WTC11 (cell line): ENCODE measurements at regions not wholly inside any gene's neighbourhood (a gene's known extent, or its start where the extent isn't known, plus 50 kb on each side); places are given as distances from the start of the nearest gene placed in this dataset.

Experiments used
- ATAC-seq: fragments of 200-7000 bp; cut with Tn5 transposase; 2 replicates; pipeline ENCODE4 v1.10.0; 2021; ENCODE audit warnings: mild to moderate bottlenecking, moderate library complexity
- CTCF ChIA-PET: fragments of 300-600 bp; sonication (Branson Sonifier 250); formaldehyde crosslinking; loops from one replicate; lab custom pipeline; 2021; ENCODE audit warnings: antibody characterized with exemption; lab: Charles Lee
- POLR2A ChIA-PET: fragments of 350-600 bp; sonication (Branson Sonifier 250); formaldehyde crosslinking; loops from one replicate; lab custom pipeline; 2021; ENCODE audit warnings: antibody characterized with exemption; lab: Charles Lee
- DNase-seq: peaks from one replicate; pipeline ENCODE4 v3.0.0; 2021; ENCODE audit warnings: low spot score
- H3K27ac Mint-ChIP-seq: 2 replicates; pipeline ENCODE4 v1.8.0; 2021; ENCODE audit warnings: mixed read lengths
- H3K27me3 Mint-ChIP-seq: 2 replicates; pipeline ENCODE4 v1.8.0; 2021; ENCODE audit warnings: low read depth, mild to moderate bottlenecking, moderate library complexity, mixed read lengths
- H3K36me3 Mint-ChIP-seq: 2 replicates; pipeline ENCODE4 v1.8.0; 2021; ENCODE audit warnings: mixed read lengths
- H3K4me1 Mint-ChIP-seq: 2 replicates; pipeline ENCODE4 v1.8.0; 2022; ENCODE audit warnings: mixed read lengths
- H3K4me3 Mint-ChIP-seq: 2 replicates; pipeline ENCODE4 v1.8.0; 2021; ENCODE audit warnings: mild to moderate bottlenecking, moderate library complexity, mixed read lengths
- H3K9me3 Mint-ChIP-seq: 2 replicates; pipeline ENCODE4 v1.8.0; 2021; ENCODE audit warnings: mixed read lengths
- ATF2 ChIP-seq: sonication (generic); formaldehyde crosslinking; IDR thresholded peaks from 2 replicates; pipeline ENCODE4 v1.8.1; 2022; ENCODE audit warnings: low read depth, missing genetic modification reagents, borderline replicate concordance
- CDX4 ChIP-seq: fragments of 250-450 bp; sonication (Bioruptor Pico); IDR thresholded peaks from 2 replicates; pipeline ENCODE4 v1.9.0; 2021; ENCODE audit warnings: moderate library complexity, mild to moderate bottlenecking, inconsistent platforms, borderline replicate concordance
- CTCF ChIP-seq: fragments of 200-600 bp; IDR thresholded peaks from 2 replicates; pipeline ENCODE4 v1.8.0; 2022; ENCODE audit warnings: antibody characterized with exemption
- E2F5 ChIP-seq: sonication (generic); formaldehyde crosslinking; IDR thresholded peaks from 2 replicates; pipeline ENCODE4 v1.8.1; 2022; ENCODE audit warnings: mild to moderate bottlenecking, moderate library complexity, missing genetic modification reagents
- ERG ChIP-seq: fragments of 250-450 bp; sonication (Bioruptor Pico); IDR thresholded peaks from 2 replicates; pipeline ENCODE4 v1.8.0; 2021; ENCODE audit warnings: mild to moderate bottlenecking
- ETV6 ChIP-seq: sonication (generic); formaldehyde crosslinking; IDR thresholded peaks from 2 replicates; pipeline ENCODE4 v1.8.1; 2022; ENCODE audit warnings: mild to moderate bottlenecking, missing genetic modification reagents
- HMGA2 ChIP-seq: fragments of 250-450 bp; sonication (Bioruptor Pico); IDR thresholded peaks from 2 replicates; pipeline ENCODE4 v1.4.0; 2021; ENCODE audit warnings: mild to moderate bottlenecking, moderate library complexity
- IRF2 ChIP-seq: sonication (generic); formaldehyde crosslinking; IDR thresholded peaks from 2 replicates; pipeline ENCODE4 v1.8.0; 2022; ENCODE audit warnings: low read depth, missing genetic modification reagents, borderline replicate concordance
- MLX ChIP-seq: sonication (generic); formaldehyde crosslinking; IDR thresholded peaks from 2 replicates; pipeline ENCODE4 v1.8.1; 2023; ENCODE audit warnings: mild to moderate bottlenecking, missing genetic modification reagents, moderate library complexity
- NFYB ChIP-seq: sonication (generic); formaldehyde crosslinking; conservative IDR thresholded peaks from 2 replicates; pipeline ENCODE4 v1.8.0; 2022; ENCODE audit warnings: low read depth, missing genetic modification reagents
- OVOL2 ChIP-seq: fragments of 250-450 bp; sonication (Bioruptor Pico); IDR thresholded peaks from 2 replicates; pipeline ENCODE4 v1.9.0; 2021; ENCODE audit warnings: mild to moderate bottlenecking, borderline replicate concordance
- PRDM15 ChIP-seq: sonication (generic); formaldehyde crosslinking; IDR thresholded peaks from 2 replicates; pipeline ENCODE4 v1.8.0; 2022; ENCODE audit warnings: missing genetic modification reagents
- STAT6 ChIP-seq: sonication (generic); formaldehyde crosslinking; conservative IDR thresholded peaks from 2 replicates; pipeline ENCODE4 v1.8.1; 2023; ENCODE audit warnings: mild to moderate bottlenecking, low read depth, missing genetic modification reagents, moderate library complexity
- ZNF138 ChIP-seq: sonication (generic); formaldehyde crosslinking; conservative IDR thresholded peaks from 2 replicates; pipeline ENCODE4 v1.8.1; 2022; ENCODE audit warnings: mild to moderate bottlenecking, moderate library complexity, missing genetic modification reagents
- ZNF512 ChIP-seq: sonication (generic); formaldehyde crosslinking; IDR thresholded peaks from 2 replicates; pipeline ENCODE4 v1.8.1; 2022; ENCODE audit warnings: missing genetic modification reagents, borderline replicate concordance

GRCh38 chr3:116563351-116563750 lies 118.1 kb upstream of the LSAMP start:
- H3K27ac Mint-ChIP-seq = no peak overlapping the region
- CTCF ChIA-PET = no interaction called here
- no peak for TF ChIP-seq HMGA2 (CRISPR knock-in tag)
- no peak for TF ChIP-seq CTCF
- TF ChIP-seq OVOL2 (CRISPR knock-in tag) = no peak
- TF ChIP-seq STAT6 (CRISPR knock-in tag) = no peak
- no peaks in the 10 kb centered on the region for H3K27me3 Mint-ChIP-seq
- POLR2A ChIA-PET = no interaction called here
- H3K36me3 Mint-ChIP-seq = no peaks in the 10 kb centered on the region
- no peaks in the 10 kb centered on the region for H3K4me1 Mint-ChIP-seq
- DNase-seq (no peak), ATAC-seq (no peak)
- no peaks in the 10 kb centered on the region for H3K9me3 Mint-ChIP-seq
- no peak overlapping the region for H3K4me3 Mint-ChIP-seq

- POLR2A ChIA-PET = no interaction called here
- CTCF ChIA-PET = no interaction called here
- Mint-ChIP-seq H3K36me3 (no peaks in the 10 kb centered on the region), H3K27me3 (no peaks in the 10 kb centered on the region), H3K4me3 (no peak overlapping the region), H3K4me1 (peaks cover 5% of the 10 kb centered on the region), H3K9me3 (no peaks in the 10 kb centered on the region), H3K27ac (no peak overlapping the region)
- ATAC-seq (no peak), DNase-seq (no peak)
- TF ChIP-seq PRDM15 (no peak), ZNF512 (no peak), ATF2 (CRISPR knock-in tag) (no peak), MLX (no peak), ERG (CRISPR knock-in tag) (no peak), IRF2 (CRISPR knock-in tag) (no peak), CDX4 (no peak), ZNF138 (CRISPR knock-in tag) (no peak), E2F5 (no peak), NFYB (no peak), ETV6 (CRISPR knock-in tag) (no peak)
Measured at GRCh38 chr3:116566478-116566960, 121.2 kb upstream of the LSAMP start.
